HG02973 (cell line): ENCODE measurements at regions not wholly inside any gene's neighbourhood (a gene's known extent, or its start where the extent isn't known, plus 50 kb on each side); places are given as distances from the start of the nearest gene placed in this dataset.
"Not testable (repeated sequence)": the region's sequence is repeated elsewhere in the genome, so short reads cannot be mapped to it uniquely, and the experiment has no call there.

Source experiments
- ATAC-seq: cut with Tn5 transposase; IDR thresholded peaks from one replicate; pipeline ENCODE4 v1.9.1; 2021; ENCODE audit warnings: moderate library complexity; ENCODE audit not compliant: unreplicated experiment

GRCh38 chr11:19436932-19437331, 196.2 kb upstream of the E2F8 start:
- peak; percentile 38 for ATAC-seq

DNA sequence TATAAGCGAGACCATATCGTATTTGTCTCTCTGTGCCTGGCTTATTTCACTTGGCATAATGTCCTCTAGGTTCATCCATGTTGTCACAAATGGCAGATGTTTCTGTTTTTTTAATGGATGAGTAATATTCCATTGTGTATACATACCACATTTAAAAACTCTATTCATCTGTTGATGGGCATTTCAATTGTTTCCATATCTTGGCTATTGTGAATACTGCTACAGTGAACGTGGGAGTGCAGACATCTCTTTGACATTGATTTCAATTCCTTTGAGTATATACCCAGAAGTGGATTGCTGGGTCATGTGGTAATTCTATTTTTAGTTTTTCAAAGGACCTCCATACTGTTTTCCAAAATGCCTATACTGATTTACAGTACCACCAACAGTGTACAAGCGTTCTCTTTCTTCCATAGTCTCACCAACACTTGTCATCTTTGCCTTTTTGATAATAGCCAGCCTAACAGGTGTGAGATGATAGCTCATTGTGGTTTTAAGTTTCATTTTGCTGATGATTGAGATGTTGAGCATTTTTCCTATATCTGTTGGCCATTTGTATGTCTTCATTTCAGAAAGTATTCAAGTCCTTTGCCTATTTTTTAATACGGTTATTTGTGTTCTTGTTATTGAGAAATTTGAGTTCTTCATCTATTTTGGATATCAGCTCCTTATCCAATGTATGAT, 194.7 kb upstream of the E2F8 start:
- ATAC-seq, result no peak

- no peak for ATAC-seq
Measured at GRCh38 chr11:19433791-19434190, 193.0 kb upstream of the E2F8 start.

GRCh38 chr11:19433367-19433766, 192.6 kb upstream of the E2F8 start:
- ATAC-seq, result peak; percentile 44

- ATAC-seq, result peak; percentile 56
Measured at GRCh38 chr11:19432370-19433061, 191.8 kb upstream of the E2F8 start.

DNA sequence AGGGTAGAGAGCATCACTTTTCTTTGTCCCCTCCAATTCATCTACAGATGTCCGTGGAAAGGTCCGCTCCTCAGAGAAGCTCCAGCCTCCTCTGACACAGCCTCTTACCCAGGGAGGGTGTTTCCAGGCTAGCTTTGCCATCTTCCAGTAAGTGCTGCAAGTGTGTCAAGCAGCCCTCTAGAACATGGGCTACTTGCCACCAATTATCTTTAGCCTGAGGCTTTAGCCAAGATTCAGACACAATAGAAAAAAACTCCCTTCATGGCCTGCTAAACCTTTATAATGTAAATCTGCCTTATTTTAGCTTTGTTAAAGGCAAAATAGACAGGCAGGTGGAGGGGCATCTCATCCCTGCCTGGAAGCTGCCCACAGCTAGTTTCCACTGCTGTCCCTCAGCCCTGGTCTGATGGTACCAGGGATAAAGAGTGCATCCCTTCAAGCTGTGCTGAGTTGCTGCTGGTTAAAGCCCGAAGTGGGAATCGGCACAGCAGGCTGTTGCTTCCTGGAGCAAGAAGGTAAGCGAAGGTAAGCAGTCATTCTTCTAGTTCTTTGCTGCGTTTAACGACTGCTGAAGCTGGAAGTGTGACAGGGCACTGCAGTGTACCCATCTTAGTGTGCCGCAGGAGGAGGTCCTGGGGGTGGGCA, 190.1 kb upstream of the E2F8 start:
- no peak for ATAC-seq

DNA sequence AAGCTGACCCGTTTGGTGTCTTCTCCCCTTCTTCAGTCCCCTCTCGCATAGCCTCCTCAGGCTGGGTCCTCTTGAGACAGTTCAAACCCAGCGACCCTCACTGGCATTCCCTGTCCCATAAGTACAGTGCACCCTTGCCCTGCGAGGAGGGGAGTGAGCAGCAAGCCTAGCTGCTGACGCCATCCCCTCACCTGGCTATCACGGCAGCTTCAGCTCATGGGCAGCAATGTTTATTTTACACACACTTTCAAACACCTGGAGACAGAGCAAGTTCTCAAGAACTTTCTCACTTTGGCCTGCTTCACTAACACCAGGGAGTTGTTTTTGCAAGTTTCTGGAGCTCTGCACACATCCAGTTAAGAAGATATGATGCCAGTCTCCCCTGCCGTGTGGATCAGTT, 189.6 kb upstream of the E2F8 start:
- ATAC-seq, result no peak

GRCh38 chr11:19429108-19429760, 188.5 kb upstream of the E2F8 start:
- no peak for ATAC-seq

DNA sequence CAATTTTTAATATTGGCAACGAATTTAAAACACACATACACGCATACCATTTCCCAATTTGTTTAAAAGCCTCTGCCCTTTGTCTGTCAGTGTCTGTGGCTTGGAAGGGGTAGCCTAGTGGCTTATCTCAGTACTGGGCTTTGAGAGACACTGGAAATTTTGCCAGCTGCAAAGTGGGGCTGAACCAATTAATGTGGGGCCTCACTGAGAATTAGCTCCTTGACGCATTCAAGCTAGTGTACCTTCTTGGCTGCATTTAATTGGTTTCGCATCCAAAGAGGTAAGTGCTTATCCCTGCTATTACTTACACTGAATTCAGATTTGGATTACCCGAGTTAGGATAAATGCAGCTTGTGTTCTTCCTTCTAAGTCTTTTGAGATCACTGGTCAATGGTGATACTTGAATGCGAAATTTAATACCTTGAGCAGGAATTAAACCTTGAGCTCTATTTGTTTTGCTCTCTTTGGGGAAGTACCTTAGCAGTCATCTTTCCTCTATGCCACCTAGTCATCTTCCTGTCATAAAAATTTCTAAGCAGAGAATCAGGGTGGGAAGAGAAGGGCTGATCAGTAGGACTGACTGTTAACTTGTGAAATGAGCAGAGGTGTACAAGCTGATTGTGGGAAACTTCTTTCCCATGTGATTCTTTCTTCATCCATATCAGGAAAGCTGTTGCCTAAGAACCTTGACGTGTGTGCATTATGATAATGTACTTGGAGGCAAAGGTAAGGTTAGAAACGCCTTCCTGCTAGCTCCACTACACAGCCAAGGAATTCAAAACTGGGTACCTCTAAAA, 187.7 kb upstream of the E2F8 start:
- ATAC-seq, result no peak

- ATAC-seq, result no peak
Measured at GRCh38 chr11:19426756-19427403, 186.1 kb upstream of the E2F8 start.

DNA sequence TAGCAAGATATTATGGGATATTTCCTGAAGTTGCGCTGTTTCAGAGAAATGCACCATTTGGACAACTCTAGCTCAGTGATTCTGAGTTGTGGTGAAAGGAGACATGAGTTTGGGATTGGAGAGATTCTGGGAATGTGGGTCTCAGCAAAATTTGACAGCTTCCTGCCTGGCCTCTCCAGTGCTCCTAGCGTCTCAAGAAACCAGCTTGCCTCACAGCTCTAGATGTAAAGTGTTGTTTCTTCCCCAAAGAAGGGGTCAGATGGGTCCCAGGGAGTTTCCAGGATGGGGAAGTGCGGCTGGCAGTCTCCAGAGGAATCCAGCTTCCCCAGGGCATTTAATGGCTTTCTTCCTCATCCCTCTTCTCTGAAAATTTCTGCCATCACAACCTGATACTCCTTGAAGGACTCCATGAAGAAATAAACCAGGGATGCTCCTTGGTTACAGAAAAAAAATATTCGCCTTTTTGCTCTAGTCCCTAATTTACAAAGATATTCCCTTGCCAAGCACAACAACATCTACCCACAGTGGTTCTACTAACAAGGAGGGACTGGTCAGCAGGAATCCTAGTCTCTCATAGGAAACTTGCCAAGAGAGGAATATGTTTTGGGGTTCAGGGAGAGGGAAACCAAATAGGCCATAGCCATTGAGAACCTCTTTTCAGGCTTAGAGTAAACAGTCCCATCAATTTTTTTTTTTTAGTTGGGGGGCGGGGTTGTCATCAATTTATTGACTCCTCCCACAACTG, 185.4 kb upstream of the E2F8 start:
- no peak for ATAC-seq

DNA sequence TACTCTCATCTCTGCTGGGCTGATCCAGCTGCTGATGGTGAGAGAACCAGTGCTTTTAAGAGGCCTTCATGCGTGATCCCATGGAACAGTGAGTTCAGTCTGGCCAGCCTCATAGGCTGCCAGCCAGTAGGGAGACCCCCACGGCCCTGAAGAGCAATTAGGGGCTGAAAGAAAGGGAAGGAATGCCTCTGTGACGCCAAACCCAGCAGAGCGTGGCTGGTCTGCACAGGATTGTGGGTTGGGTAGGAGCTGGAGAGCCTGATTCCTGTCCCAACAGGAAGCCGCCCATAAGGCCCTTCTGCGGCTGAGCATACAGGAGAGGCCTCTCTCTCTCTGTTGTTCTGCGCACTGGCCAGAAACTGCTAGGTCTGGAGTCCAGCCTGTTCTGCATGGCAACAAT, 181.5 kb upstream of the E2F8 start:
- ATAC-seq, result no peak

GRCh38 chr11:19420868-19421533, 180.3 kb upstream of the E2F8 start:
- ATAC-seq, result no peak

GRCh38 chr11:19419808-19420207, 179.1 kb upstream of the E2F8 start:
- no peak for ATAC-seq

DNA sequence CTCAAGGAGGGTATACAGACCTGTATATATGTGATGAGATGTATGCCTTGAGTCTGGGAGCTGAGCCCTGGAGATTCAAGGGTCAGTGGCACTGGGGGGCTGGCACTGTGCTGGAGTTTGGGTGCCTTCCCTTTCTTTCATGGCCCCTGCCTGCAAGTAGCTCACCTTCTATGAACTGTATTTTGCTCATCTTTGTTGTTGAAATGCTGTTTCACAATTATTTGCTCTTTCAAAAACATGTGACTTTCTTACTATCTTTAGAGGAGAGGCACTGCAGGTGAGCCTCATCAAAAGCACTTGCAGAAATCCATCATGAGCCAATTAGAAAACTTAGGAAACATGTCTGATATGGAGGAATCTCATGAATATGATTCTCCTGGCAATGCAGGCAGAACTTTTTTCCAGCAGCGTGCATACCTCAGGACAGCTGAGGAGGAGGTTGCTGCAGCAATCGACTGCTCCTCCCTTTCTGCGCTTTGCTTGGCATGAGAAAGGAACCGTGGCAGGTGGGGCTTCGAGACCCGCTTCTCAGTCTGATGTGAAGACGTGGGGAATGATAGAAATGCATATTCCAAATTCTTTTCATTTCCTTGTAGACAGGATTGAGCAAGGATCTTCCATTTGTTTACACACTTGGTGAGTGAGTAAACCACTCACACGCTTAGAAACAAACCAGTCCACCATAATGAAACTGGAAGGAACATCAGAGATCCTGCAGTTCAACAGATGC, 178.4 kb upstream of the E2F8 start:
- no peak for ATAC-seq

DNA sequence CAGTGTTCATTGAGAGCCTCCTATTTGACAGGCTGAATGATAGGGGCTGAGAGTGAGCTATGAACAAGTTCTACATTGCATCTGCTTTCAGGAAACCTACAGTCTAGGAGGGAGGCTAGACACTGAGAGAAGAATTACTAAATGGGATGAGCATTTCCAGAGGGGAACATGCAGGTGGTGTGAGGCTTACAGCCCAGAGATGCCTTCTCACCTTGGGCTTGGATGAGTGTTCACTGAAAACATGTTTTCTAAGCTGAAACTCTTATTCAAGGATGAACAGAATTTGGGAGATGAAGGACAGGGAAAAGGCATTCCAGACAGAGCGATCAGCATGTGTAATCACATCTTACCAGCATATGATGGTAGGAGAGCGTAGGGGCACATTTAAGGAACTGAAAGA, 177.5 kb upstream of the E2F8 start:
- ATAC-seq, result no peak

- not testable (repeated sequence) for ATAC-seq
Measured at GRCh38 chr11:19412070-19412469, 171.3 kb upstream of the E2F8 start.

DNA sequence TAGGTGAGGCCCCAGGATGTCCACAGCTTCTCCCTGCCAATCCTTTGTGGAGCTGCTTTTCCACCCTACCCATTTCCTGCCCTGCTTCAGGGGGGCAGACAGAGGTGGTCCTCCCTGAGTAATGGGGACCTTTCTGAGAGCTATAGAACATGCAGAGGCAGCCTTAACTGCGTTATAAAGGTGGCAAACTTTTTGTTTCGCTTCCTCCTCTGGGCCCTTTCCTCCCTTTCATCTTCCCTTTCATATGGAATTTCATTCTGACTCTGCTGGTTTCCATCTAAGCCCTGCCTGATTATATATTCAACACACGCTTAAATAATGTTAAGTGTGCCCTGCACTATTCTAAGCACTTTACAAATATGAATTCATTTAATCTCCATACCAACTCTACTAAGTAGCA, 169.3 kb upstream of the E2F8 start:
- ATAC-seq, result no peak

GRCh38 chr11:19409307-19409706, 168.6 kb upstream of the E2F8 start:
- ATAC-seq, result no peak
